ENCODE measurements at regions not wholly inside any gene's neighbourhood (a gene's known extent, or its start where the extent isn't known, plus 50 kb on each side); places are given as distances from the start of the nearest gene placed in this dataset.

DNA sequence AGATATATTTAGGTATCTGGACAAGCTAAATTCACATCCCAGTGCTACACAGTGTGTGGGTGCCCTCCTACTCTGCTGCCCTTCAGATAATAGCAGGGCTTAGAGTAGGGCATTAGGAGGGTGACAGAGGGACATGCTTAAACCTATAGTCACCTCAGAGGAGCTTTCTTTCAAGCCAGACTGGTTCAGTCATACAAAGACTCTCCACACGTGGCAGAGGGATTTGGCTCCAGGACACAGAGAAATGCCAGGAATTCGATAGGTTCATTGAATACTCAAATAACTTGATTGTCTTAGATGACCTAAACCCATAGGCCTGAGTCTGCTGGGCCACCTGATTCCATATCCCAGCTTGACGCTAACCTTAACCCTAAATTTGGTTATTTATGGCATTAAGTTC lies 163.5 kb downstream of the TPH2 start (continued):
- TF ChIP-seq, protein P1, sequence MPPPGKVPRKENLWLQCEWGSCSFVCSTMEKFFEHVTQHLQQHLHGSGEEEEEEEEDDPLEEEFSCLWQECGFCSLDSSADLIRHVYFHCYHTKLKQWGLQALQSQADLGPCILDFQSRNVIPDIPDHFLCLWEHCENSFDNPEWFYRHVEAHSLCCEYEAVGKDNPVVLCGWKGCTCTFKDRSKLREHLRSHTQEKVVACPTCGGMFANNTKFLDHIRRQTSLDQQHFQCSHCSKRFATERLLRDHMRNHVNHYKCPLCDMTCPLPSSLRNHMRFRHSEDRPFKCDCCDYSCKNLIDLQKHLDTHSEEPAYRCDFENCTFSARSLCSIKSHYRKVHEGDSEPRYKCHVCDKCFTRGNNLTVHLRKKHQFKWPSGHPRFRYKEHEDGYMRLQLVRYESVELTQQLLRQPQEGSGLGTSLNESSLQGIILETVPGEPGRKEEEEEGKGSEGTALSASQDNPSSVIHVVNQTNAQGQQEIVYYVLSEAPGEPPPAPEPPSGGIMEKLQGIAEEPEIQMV (CRISPR knock-in tag; IDR thresholded peaks at IDR 0.05; ENCODE audit: low read depth), result no peak
- TF ChIP-seq, protein P2, sequence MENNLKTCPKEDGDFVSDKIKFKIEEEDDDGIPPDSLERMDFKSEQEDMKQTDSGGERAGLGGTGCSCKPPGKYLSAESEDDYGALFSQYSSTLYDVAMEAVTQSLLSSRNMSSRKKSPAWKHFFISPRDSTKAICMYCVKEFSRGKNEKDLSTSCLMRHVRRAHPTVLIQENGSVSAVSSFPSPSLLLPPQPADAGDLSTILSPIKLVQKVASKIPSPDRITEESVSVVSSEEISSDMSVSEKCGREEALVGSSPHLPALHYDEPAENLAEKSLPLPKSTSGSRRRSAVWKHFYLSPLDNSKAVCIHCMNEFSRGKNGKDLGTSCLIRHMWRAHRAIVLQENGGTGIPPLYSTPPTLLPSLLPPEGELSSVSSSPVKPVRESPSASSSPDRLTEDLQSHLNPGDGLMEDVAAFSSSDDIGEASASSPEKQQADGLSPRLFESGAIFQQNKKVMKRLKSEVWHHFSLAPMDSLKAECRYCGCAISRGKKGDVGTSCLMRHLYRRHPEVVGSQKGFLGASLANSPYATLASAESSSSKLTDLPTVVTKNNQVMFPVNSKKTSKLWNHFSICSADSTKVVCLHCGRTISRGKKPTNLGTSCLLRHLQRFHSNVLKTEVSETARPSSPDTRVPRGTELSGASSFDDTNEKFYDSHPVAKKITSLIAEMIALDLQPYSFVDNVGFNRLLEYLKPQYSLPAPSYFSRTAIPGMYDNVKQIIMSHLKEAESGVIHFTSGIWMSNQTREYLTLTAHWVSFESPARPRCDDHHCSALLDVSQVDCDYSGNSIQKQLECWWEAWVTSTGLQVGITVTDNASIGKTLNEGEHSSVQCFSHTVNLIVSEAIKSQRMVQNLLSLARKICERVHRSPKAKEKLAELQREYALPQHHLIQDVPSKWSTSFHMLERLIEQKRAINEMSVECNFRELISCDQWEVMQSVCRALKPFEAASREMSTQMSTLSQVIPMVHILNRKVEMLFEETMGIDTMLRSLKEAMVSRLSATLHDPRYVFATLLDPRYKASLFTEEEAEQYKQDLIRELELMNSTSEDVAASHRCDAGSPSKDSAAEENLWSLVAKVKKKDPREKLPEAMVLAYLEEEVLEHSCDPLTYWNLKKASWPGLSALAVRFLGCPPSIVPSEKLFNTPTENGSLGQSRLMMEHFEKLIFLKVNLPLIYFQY (CRISPR knock-in tag; IDR thresholded peaks at IDR 0.05; ENCODE audit: borderline replicate concordance), result no peak
- TF ChIP-seq GATA4 (IDR thresholded peaks at IDR 0.05; ENCODE audit: borderline replicate concordance, low read depth), result no peak
- no peak for TF ChIP-seq KDM5B (CRISPR knock-in tag; IDR thresholded peaks at IDR 0.05; ENCODE audit: borderline replicate concordance)
- no peak for TF ChIP-seq ZNF766 (CRISPR knock-in tag; IDR thresholded peaks at IDR 0.05; ENCODE audit: borderline replicate concordance)
- TF ChIP-seq, protein P3, sequence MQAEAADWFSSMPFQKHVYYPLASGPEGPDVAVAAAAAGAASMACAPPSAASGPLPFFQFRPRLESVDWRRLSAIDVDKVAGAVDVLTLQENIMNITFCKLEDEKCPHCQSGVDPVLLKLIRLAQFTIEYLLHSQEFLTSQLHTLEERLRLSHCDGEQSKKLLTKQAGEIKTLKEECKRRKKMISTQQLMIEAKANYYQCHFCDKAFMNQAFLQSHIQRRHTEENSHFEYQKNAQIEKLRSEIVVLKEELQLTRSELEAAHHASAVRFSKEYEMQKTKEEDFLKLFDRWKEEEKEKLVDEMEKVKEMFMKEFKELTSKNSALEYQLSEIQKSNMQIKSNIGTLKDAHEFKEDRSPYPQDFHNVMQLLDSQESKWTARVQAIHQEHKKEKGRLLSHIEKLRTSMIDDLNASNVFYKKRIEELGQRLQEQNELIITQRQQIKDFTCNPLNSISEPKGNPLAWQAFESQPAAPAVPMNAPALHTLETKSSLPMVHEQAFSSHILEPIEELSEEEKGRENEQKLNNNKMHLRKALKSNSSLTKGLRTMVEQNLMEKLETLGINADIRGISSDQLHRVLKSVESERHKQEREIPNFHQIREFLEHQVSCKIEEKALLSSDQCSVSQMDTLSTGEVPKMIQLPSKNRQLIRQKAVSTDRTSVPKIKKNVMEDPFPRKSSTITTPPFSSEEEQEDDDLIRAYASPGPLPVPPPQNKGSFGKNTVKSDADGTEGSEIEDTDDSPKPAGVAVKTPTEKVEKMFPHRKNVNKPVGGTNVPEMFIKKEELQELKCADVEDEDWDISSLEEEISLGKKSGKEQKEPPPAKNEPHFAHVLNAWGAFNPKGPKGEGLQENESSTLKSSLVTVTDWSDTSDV (CRISPR knock-in tag; IDR thresholded peaks at IDR 0.05), result no peak
- no peak for TF ChIP-seq FOXC1 (CRISPR knock-in tag; IDR thresholded peaks at IDR 0.05; ENCODE audit: borderline replicate concordance)
- no peak for TF ChIP-seq RBM39 (IDR thresholded peaks at IDR 0.05; ENCODE audit: low read depth, low read length, poor library complexity, severe bottlenecking)
- no peak for TF ChIP-seq ZNF720 (CRISPR knock-in tag; IDR thresholded peaks at IDR 0.05)

Data from HepG2 (cell line).